Left ventricle myocardium inferior (tissue), 1 donor: ENCODE measurements at regions not wholly inside any gene's neighbourhood (a gene's known extent, or its start where the extent isn't known, plus 50 kb on each side); places are given as distances from the start of the nearest gene placed in this dataset.

Experiments used
- DNase-seq: peaks from one replicate; pipeline ENCODE4 v3.0.0-alpha.2; 2020
- H3K27ac ChIP-seq: fragments of 200-600 bp; replicated peaks from 2 replicates; pipeline ENCODE4 v1.8.0; 2021
- H3K27me3 ChIP-seq: fragments of 200-600 bp; 2 replicates; pipeline ENCODE4 v1.8.0; 2021; ENCODE audit warnings: low read depth
- H3K36me3 ChIP-seq: fragments of 200-600 bp; 2 replicates; pipeline ENCODE4 v1.8.0; 2021
- H3K4me1 ChIP-seq: fragments of 200-600 bp; 2 replicates; pipeline ENCODE4 v1.8.0; 2021
- H3K4me3 ChIP-seq: fragments of 200-600 bp; 2 replicates; pipeline ENCODE4 v1.8.0; 2021; ENCODE audit warnings: mild to moderate bottlenecking, moderate library complexity
- H3K9me3 ChIP-seq: fragments of 200-600 bp; replicated peaks from 2 replicates; pipeline ENCODE4 v1.8.0; 2021
- intact Hi-C: fragments of 100-400 bp; cut with micrococcal nuclease; formaldehyde crosslinking; loops from one replicate; pipeline ENCODE4 v1.11.0; 2022
- TF ChIP-seq, protein P1 (sequence below): fragments of 200-600 bp; IDR thresholded peaks from 2 replicates; pipeline ENCODE4 v1.8.0; 2021; ENCODE audit warnings: antibody characterized with exemption, mild to moderate bottlenecking, borderline replicate concordance
- donor health status: DM: no; HTN: yes; CAD: no; lungs with severe emphysema.

DNA sequence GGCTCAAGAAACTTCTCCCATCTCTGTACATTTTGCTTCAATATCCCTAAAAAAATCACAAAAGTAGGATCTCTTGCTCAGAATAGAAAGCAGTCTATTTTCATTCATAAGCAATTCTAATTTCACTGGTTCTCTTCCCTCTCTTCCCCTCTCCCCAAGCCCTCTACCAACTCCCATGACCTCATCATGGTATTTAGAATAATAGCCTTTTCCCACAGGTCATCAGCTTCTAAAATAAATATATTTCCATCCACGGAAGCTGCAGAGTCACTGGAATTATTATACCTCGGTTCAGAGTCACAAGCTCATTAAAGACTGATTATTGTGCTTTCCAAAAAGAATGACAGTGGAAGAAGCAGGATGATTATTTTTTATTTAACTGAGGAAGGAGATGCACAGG, 84.2 kb upstream of the ADRA1B start:
- TF ChIP-seq, protein P1, sequence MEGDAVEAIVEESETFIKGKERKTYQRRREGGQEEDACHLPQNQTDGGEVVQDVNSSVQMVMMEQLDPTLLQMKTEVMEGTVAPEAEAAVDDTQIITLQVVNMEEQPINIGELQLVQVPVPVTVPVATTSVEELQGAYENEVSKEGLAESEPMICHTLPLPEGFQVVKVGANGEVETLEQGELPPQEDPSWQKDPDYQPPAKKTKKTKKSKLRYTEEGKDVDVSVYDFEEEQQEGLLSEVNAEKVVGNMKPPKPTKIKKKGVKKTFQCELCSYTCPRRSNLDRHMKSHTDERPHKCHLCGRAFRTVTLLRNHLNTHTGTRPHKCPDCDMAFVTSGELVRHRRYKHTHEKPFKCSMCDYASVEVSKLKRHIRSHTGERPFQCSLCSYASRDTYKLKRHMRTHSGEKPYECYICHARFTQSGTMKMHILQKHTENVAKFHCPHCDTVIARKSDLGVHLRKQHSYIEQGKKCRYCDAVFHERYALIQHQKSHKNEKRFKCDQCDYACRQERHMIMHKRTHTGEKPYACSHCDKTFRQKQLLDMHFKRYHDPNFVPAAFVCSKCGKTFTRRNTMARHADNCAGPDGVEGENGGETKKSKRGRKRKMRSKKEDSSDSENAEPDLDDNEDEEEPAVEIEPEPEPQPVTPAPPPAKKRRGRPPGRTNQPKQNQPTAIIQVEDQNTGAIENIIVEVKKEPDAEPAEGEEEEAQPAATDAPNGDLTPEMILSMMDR, result no peak
- DNase-seq, result no peak
- Histone ChIP-seq H3K27me3 (peaks cover 5% of the 10 kb centered on the region), H3K27ac (no peak overlapping the region), H3K9me3 (peaks cover 3% of the 10 kb centered on the region), H3K4me3 (no peak overlapping the region), H3K36me3 (no peaks in the 10 kb centered on the region), H3K4me1 (no peaks in the 10 kb centered on the region)
- intact Hi-C loops, result no loop called here

DNA sequence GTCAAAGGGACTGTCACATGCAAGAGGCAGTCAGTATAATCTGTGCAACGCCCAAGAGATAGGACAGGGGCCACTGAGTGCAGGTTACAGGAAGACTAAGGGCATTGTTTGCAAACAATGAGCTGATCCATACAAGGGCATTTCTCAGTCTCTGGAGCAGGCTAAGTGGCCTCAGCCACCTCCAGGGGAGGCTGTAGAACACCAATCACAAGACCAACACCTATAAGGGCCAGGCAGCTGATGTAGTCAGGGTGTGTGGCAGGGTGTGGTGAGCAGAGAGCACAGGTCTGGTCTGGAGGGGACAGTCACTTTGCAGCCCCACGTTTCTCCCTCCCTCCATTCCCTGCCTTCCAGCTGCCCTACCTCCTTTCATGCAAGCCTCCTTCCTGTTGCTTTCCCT, 83.2 kb upstream of the ADRA1B start:
- H3K9me3 ChIP-seq, result peaks cover 3% of the 10 kb centered on the region
- H3K27ac ChIP-seq, result no peak overlapping the region
- H3K27me3 ChIP-seq, result peaks cover 5% of the 10 kb centered on the region
- TF ChIP-seq, protein P1, result no peak
- H3K4me3 ChIP-seq, result no peak overlapping the region
- no peak for DNase-seq
- no peaks in the 10 kb centered on the region for H3K4me1 ChIP-seq
- intact Hi-C loops, result no loop called here
- no peaks in the 10 kb centered on the region for H3K36me3 ChIP-seq

DNA sequence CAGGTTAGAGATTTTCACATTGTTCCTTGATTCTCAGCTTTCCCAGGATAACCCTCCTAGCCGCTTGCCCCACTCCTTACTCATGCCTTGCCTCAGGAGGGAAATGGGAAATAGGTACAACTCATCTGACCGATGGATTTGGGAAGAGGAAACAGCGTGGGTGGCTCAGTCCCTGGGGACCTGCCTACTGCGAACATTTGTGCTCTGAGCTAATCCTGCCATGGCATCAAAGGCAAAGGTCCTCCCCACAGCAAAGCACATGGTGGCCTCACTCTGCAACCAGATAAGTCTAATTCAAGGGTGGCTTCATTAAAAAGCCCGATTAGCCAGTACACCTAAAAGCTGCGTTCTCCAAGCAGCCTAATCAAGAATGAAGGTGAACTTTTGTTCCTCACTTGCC, 82.4 kb upstream of the ADRA1B start:
- Histone ChIP-seq H3K36me3 (no peaks in the 10 kb centered on the region), H3K27me3 (peaks cover 5% of the 10 kb centered on the region), H3K27ac (no peak overlapping the region), H3K4me3 (no peak overlapping the region), H3K4me1 (no peaks in the 10 kb centered on the region), H3K9me3 (peaks cover 3% of the 10 kb centered on the region)
- DNase-seq, result no peak
- TF ChIP-seq, protein P1, result no peak
- intact Hi-C loops, result no loop called here

DNA sequence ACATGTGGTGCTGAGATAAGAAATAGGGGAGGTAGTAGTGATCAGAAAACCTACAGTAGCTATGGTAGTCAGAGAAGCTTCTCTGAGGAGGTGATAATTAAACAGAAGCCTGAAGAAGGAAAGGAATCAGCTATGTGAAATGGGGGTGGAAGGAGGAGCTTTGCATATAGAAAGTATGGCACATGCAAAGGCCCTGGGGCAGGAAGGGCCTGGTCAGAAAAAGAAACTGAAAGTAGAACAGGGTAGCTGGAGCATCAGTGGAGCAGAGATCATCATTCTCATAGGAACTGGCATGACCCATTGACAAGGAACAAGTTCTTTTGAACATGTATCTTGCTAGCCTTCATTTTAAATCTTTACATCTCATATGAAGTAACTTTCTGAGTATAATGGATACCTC, 80.7 kb upstream of the ADRA1B start:
- Histone ChIP-seq H3K9me3 (peaks cover 3% of the 10 kb centered on the region), H3K27me3 (no peaks in the 10 kb centered on the region), H3K27ac (no peak overlapping the region), H3K4me1 (no peaks in the 10 kb centered on the region), H3K36me3 (no peaks in the 10 kb centered on the region), H3K4me3 (no peak overlapping the region)
- TF ChIP-seq, protein P1, result no peak
- intact Hi-C loops, result no loop called here
- no peak for DNase-seq

DNA sequence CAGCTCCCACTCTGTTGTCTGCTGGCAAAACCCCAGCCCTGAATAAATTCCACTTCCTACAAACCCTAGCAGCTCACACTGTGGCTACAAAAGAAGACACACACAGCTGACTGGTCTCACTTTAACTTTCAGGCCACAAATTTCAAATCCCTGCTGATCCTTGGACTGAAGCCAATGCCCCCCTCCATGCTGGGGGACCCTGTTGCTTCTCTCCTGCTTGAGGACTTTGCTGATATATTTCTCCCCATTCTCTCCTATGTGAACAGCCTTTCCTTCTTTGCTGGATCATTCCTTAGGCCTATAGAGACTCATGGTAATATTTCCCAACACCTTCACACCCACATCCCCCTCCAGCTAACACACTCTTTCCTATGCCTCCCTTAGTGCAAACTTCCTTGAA, 79.6 kb upstream of the ADRA1B start:
- H3K27me3 ChIP-seq, result no peaks in the 10 kb centered on the region
- intact Hi-C loops, result no loop called here
- no peak overlapping the region for H3K27ac ChIP-seq
- no peak overlapping the region for H3K4me3 ChIP-seq
- peaks cover 3% of the 10 kb centered on the region for H3K9me3 ChIP-seq
- H3K36me3 ChIP-seq, result no peaks in the 10 kb centered on the region
- H3K4me1 ChIP-seq, result no peaks in the 10 kb centered on the region
- no peak for DNase-seq
- TF ChIP-seq, protein P1, result no peak

DNA sequence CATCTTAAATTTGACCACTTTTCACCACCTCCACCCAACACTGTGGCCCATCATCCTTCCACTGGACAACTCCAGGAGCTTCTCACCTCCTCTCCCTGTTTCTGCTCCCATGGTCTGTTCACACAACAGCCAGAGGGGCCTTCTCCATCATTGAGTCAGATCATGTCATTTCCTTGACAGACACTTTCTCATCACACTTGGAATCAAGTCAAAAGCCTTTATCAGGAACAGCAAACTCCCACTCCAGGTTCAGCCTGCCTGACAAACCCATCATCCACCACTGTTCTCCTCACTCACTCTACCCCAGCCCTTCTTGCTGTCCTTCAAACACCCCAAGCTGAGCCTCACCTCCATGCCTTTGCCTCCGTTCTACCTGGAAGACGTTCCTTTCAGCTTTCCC, 78.4 kb upstream of the ADRA1B start:
- TF ChIP-seq, protein P1, result no peak
- Histone ChIP-seq H3K27me3 (no peaks in the 10 kb centered on the region), H3K9me3 (peaks cover 3% of the 10 kb centered on the region), H3K27ac (no peak overlapping the region), H3K4me1 (no peaks in the 10 kb centered on the region), H3K4me3 (no peak overlapping the region), H3K36me3 (no peaks in the 10 kb centered on the region)
- intact Hi-C loops, result no loop called here
- no peak for DNase-seq
